ENCODE measurements at regions not wholly inside any gene's neighbourhood (a gene's known extent, or its start where the extent isn't known, plus 50 kb on each side); places are given as distances from the start of the nearest gene placed in this dataset.

- TF ChIP-seq, protein P1, sequence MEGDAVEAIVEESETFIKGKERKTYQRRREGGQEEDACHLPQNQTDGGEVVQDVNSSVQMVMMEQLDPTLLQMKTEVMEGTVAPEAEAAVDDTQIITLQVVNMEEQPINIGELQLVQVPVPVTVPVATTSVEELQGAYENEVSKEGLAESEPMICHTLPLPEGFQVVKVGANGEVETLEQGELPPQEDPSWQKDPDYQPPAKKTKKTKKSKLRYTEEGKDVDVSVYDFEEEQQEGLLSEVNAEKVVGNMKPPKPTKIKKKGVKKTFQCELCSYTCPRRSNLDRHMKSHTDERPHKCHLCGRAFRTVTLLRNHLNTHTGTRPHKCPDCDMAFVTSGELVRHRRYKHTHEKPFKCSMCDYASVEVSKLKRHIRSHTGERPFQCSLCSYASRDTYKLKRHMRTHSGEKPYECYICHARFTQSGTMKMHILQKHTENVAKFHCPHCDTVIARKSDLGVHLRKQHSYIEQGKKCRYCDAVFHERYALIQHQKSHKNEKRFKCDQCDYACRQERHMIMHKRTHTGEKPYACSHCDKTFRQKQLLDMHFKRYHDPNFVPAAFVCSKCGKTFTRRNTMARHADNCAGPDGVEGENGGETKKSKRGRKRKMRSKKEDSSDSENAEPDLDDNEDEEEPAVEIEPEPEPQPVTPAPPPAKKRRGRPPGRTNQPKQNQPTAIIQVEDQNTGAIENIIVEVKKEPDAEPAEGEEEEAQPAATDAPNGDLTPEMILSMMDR (IDR thresholded peaks at IDR 0.05; ENCODE audit: low read depth, low read length, missing control alignments): no peak
- no peak overlapping the region for H3K4me3 ChIP-seq (ENCODE audit: low read depth, low read length)
- DNase-seq: no peak
- H3K27ac ChIP-seq: no peak overlapping the region
- no peaks in the 10 kb centered on the region for H3K36me3 ChIP-seq (replicated peaks)
- no peaks in the 10 kb centered on the region for H3K27me3 ChIP-seq (replicated peaks)
- in situ Hi-C loops (cut with HindIII; ENCODE audit: low pct_ligation_motif_present, low sequenced_read_pairs): no loop called here
Measured at GRCh38 chr3:107142171-107142570, 235.1 kb upstream of the CCDC54 start.

DNA sequence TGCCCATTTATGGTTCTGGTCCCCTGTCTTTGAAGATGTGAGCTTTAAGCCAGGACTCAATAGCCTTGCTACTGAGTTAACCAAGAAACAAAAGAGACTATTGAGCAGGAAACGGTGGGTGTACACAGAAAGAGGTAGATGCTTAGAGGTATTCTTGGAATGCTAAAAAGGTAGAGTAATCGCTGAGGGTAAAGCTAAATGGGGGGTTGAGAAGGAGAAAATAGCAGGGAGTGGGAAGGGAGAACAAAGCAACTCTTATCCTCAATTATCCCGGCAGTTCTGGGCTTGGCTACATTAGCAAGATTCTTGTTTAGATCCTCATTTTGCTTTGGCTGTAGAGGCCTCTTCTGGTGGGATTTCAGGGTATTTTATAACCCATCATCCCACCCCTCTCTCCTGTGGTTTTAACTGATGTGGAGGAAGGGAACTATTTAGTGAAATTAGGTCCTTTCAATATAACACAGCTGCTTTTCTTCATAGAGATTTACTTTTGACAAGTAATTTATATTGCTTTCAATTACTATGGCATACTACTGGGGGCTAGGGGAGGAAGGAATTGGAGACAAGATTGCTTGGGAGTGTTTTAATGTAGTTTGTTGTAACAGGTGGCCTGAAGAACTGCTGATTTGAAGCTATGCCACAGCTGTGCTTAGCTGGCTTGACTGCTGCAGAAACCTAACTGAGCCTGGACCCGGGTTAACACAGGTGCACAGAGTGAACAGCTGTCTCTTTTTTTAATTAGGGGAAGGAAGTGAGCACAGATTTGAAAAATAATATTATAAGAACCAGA lies 234.3 kb upstream of the CCDC54 start:
- H3K27me3 ChIP-seq (replicated peaks): no peaks in the 10 kb centered on the region
- DNase-seq: no peak
- H3K36me3 ChIP-seq (replicated peaks): no peaks in the 10 kb centered on the region
- in situ Hi-C loops (cut with HindIII; ENCODE audit: low pct_ligation_motif_present, low sequenced_read_pairs): no loop called here
- TF ChIP-seq, protein P1 (IDR thresholded peaks at IDR 0.05; ENCODE audit: low read depth, low read length, missing control alignments): no peak
- H3K27ac ChIP-seq: no peak overlapping the region
- no peak overlapping the region for H3K4me3 ChIP-seq (ENCODE audit: low read depth, low read length)

DNA sequence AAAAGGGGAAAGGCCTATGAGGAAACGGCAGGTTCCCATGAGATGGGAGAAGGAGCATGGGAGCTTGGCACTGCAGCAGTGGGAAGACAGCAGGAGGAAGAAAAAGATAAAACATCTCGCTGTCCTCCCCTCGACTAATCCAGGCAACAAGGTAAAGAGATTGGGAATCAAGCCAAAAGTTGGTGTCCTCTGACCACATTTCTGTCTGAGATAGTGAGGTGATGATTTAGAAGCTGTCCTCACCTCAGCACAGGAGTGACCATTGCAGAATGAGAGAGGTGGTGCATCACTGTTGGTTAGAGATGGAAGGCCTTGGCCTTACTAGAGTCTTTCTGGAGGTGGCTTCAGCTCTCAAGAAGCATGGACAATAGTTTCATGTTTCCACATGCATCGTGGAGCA lies 226.6 kb upstream of the CCDC54 start:
- in situ Hi-C loops (cut with HindIII; ENCODE audit: low pct_ligation_motif_present, low sequenced_read_pairs): no loop called here
- Histone ChIP-seq H3K36me3 (replicated peaks) (no peaks in the 10 kb centered on the region), H3K27ac (no peak overlapping the region), H3K27me3 (replicated peaks) (no peaks in the 10 kb centered on the region), H3K4me3 (ENCODE audit: low read depth, low read length) (no peak overlapping the region)
- TF ChIP-seq, protein P1 (IDR thresholded peaks at IDR 0.05; ENCODE audit: low read depth, low read length, missing control alignments): no peak
- no peak for DNase-seq

DNA sequence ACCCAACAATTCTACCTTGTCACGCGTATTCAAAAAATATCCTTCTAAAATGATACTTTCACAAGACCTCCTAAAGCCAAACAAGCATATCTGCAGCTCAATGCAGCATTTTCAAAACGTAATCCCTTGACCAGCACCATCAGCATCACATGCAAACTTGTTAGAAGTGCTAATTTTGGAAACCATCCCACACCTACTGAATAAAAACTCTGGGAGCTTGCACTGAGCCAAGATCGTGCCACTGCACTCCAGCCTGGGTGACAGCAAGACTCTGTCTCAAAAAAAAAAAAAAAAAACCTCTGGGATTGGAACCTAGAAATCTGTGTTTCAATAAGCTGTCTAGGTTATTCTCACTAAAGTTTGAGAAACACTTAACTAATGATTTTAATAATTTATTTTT lies 223.3 kb upstream of the CCDC54 start:
- TF ChIP-seq, protein P1 (IDR thresholded peaks at IDR 0.05; ENCODE audit: low read depth, low read length, missing control alignments): no peak
- Histone ChIP-seq H3K36me3 (replicated peaks) (no peaks in the 10 kb centered on the region), H3K4me3 (ENCODE audit: low read depth, low read length) (no peak overlapping the region), H3K27me3 (replicated peaks) (no peaks in the 10 kb centered on the region), H3K27ac (no peak overlapping the region)
- DNase-seq: no peak
- in situ Hi-C loops (cut with HindIII; ENCODE audit: low pct_ligation_motif_present, low sequenced_read_pairs): no loop called here

DNA sequence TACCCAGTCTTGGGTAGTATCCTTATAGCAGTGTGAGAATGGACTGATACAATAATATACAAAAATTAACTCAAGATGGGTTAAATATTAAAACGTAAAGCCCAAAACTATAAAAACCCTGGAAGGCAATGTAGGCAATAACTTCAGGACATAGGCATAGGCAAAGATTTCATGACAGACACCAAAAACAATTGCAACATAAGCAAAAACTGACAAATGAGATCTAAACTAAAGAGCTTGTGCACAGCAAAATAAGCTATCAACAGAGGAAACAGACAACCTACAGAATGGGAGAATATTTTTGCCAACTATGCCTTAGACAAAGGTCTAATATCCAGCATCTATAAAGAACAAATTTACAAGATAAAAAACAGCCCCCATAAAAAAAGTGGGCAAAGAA lies 204.8 kb upstream of the CCDC54 start:
- TF ChIP-seq, protein P1 (IDR thresholded peaks at IDR 0.05; ENCODE audit: low read depth, low read length, missing control alignments): no peak
- no peak overlapping the region for H3K27ac ChIP-seq
- no peaks in the 10 kb centered on the region for H3K36me3 ChIP-seq (replicated peaks)
- no peaks in the 10 kb centered on the region for H3K27me3 ChIP-seq (replicated peaks)
- no peak overlapping the region for H3K4me3 ChIP-seq (ENCODE audit: low read depth, low read length)
- DNase-seq: no peak
- in situ Hi-C loops (cut with HindIII; ENCODE audit: low pct_ligation_motif_present, low sequenced_read_pairs): no loop called here

- Histone ChIP-seq H3K4me3 (ENCODE audit: low read depth, low read length) (no peak overlapping the region), H3K27ac (no peak overlapping the region), H3K27me3 (replicated peaks) (no peaks in the 10 kb centered on the region), H3K36me3 (replicated peaks) (no peaks in the 10 kb centered on the region)
- TF ChIP-seq, protein P1 (IDR thresholded peaks at IDR 0.05; ENCODE audit: low read depth, low read length, missing control alignments): no peak
- no peak for DNase-seq
- in situ Hi-C loops (cut with HindIII; ENCODE audit: low pct_ligation_motif_present, low sequenced_read_pairs): no loop called here
Measured at GRCh38 chr3:107184375-107184774, 192.9 kb upstream of the CCDC54 start.

All from brain microvascular endothelial cell (primary cell).